ENCODE measurements at regions not wholly inside any gene's neighbourhood (a gene's known extent, or its start where the extent isn't known, plus 50 kb on each side); places are given as distances from the start of the nearest gene placed in this dataset.

DNA sequence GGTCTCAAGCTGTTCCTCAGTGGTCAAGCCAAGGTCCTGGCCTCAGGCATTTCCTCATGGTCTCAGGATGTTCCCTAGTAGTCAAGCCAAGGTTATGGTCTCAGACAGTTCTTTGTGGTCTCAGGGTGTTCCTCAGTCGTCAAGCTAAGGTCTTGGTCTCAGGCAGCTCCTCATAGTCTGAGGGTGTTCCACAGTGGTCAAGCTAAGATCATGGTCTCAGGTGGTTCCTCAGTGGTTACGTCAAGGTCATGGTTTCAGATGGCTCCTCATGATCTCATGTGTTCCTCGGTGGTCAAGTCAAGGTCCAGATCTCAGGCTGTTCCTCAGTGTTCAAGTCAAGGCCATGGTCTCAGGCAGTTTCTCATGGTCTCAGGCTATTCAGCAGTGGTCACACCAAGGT is 540.1 kb downstream of the VRK1 start:
- TF ChIP-seq, protein P1, sequence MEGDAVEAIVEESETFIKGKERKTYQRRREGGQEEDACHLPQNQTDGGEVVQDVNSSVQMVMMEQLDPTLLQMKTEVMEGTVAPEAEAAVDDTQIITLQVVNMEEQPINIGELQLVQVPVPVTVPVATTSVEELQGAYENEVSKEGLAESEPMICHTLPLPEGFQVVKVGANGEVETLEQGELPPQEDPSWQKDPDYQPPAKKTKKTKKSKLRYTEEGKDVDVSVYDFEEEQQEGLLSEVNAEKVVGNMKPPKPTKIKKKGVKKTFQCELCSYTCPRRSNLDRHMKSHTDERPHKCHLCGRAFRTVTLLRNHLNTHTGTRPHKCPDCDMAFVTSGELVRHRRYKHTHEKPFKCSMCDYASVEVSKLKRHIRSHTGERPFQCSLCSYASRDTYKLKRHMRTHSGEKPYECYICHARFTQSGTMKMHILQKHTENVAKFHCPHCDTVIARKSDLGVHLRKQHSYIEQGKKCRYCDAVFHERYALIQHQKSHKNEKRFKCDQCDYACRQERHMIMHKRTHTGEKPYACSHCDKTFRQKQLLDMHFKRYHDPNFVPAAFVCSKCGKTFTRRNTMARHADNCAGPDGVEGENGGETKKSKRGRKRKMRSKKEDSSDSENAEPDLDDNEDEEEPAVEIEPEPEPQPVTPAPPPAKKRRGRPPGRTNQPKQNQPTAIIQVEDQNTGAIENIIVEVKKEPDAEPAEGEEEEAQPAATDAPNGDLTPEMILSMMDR (conservative IDR thresholded peaks at IDR 0.05), result no peak
- TF ChIP-seq ZFX (IDR thresholded peaks at IDR 0.05), result no peak
